ENCODE measurements at regions not wholly inside any gene's neighbourhood (a gene's known extent, or its start where the extent isn't known, plus 50 kb on each side); places are given as distances from the start of the nearest gene placed in this dataset.

- CTCF ChIA-PET: no interaction called here
- intact Hi-C loops (cut with DNase I, micrococcal nuclease): no loop called here
- Mint-ChIP-seq H3K27me3 (peaks cover 15% of the 10 kb centered on the region), H3K27ac (no peak overlapping the region), H3K4me3 (no peak overlapping the region), H3K4me1 (ENCODE audit: low read depth) (no peaks in the 10 kb centered on the region), H3K9me3 (peaks cover 3% of the 10 kb centered on the region), H3K36me3 (ENCODE audit: low read depth) (no peaks in the 10 kb centered on the region)
- no peak overlapping the region for H3K27ac ChIP-seq (ENCODE audit: low read depth in 1 of 2, low read length in 2 of 2)
- H3K4me3 ChIP-seq (ENCODE audit: low read length): no peak overlapping the region
- DNase-seq (no peak), ATAC-seq (ENCODE audit: poor library complexity) (no peak)
- H3K27me3 ChIP-seq (ENCODE audit: control insufficient read depth in 1 of 2, insufficient read depth in 2 of 2, low read length in 2 of 2): no peaks in the 10 kb centered on the region
- H3K9me3 ChIP-seq (ENCODE audit: control insufficient read depth in 1 of 2, insufficient read depth in 1 of 2, low read length in 2 of 2): peaks cover 0 to 5% of the 10 kb centered on the region in 2 experiments
- H3K4me1 ChIP-seq (ENCODE audit: insufficient read depth, low read length): no peaks in the 10 kb centered on the region
- no peak for TF ChIP-seq CTCF (IDR thresholded peaks at IDR 0.05)
- POLR2A ChIA-PET: no interaction called here
- no peaks in the 10 kb centered on the region for H3K36me3 ChIP-seq (ENCODE audit: insufficient read depth, low read length)
Measured at GRCh38 chr5:155914766-155915165, 412.2 kb upstream of the SGCD start.

DNA sequence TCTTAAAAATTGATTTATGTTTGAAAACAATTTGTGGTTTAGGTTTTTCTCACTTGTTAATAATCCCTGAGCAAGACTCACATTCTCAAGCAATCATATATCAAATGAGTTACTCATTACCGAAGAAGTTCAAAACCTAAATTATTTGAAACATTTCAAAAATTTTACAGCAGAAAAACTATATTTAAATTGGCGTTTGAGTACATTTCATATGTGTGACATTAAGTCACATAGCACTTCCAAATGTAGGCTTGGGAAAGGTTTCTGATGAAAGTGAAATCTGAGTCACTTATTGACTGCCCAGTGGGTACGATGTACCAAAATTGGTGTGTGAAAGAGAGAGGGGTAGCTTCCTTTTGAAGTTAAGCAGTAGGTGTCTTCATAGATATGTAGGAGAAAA, 411.4 kb upstream of the SGCD start:
- intact Hi-C loops (cut with DNase I, micrococcal nuclease): no loop called here
- Mint-ChIP-seq H3K27me3 (peaks cover 19% of the 10 kb centered on the region), H3K9me3 (peaks cover 3% of the 10 kb centered on the region), H3K4me3 (no peak overlapping the region), H3K36me3 (ENCODE audit: low read depth) (no peaks in the 10 kb centered on the region), H3K27ac (no peak overlapping the region), H3K4me1 (ENCODE audit: low read depth) (no peaks in the 10 kb centered on the region)
- H3K9me3 ChIP-seq (ENCODE audit: control insufficient read depth in 1 of 2, insufficient read depth in 1 of 2, low read length in 2 of 2): peaks cover 0 to 5% of the 10 kb centered on the region in 2 experiments
- ChIA-PET CTCF (no interaction called here), POLR2A (no interaction called here)
- H3K27ac ChIP-seq (ENCODE audit: low read depth in 1 of 2, low read length in 2 of 2): no peak overlapping the region
- no peaks in the 10 kb centered on the region for H3K4me1 ChIP-seq (ENCODE audit: insufficient read depth, low read length)
- H3K36me3 ChIP-seq (ENCODE audit: insufficient read depth, low read length): no peaks in the 10 kb centered on the region
- TF ChIP-seq CTCF (IDR thresholded peaks at IDR 0.05): no peak
- ATAC-seq (ENCODE audit: poor library complexity) (no peak), DNase-seq (no peak)
- H3K27me3 ChIP-seq (ENCODE audit: control insufficient read depth in 1 of 2, insufficient read depth in 2 of 2, low read length in 2 of 2): no peaks in the 10 kb centered on the region
- no peak overlapping the region for H3K4me3 ChIP-seq (ENCODE audit: low read length)

DNA sequence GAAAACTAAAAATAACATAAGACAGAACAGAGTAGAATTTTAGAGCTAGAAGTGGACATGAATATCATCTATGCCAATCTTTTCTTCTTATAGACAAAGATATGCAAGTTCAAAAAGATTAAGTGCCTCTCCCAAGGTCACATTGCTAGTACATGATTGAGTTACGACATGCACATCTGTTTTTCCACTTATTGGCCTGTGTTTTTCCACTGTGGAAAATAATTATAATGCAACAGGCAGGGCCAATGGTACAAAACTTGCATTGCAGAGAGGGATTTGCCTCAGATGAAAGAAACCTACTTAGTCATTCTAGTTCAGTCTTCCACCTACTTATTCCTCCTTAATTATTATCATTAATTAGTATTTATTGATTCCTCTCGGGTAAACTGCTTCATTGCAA, 407.8 kb upstream of the SGCD start:
- H3K27ac ChIP-seq (ENCODE audit: low read depth in 1 of 2, low read length in 2 of 2): no peak overlapping the region
- H3K36me3 ChIP-seq (ENCODE audit: insufficient read depth, low read length): no peaks in the 10 kb centered on the region
- H3K9me3 ChIP-seq (ENCODE audit: control insufficient read depth in 1 of 2, insufficient read depth in 1 of 2, low read length in 2 of 2): peaks cover 0 to 5% of the 10 kb centered on the region in 2 experiments
- Mint-ChIP-seq H3K27ac (no peak overlapping the region), H3K4me3 (no peak overlapping the region), H3K36me3 (ENCODE audit: low read depth) (no peaks in the 10 kb centered on the region), H3K4me1 (ENCODE audit: low read depth) (no peaks in the 10 kb centered on the region), H3K9me3 (no peaks in the 10 kb centered on the region), H3K27me3 (peaks cover 28% of the 10 kb centered on the region)
- TF ChIP-seq CTCF (IDR thresholded peaks at IDR 0.05): no peak
- no peak for DNase-seq
- CTCF ChIA-PET: no interaction called here
- intact Hi-C loops (cut with DNase I, micrococcal nuclease): no loop called here
- POLR2A ChIA-PET: interaction anchor here (0.6 kb wide), 1 partner anchor 621 kb away, joined by 3 read pairs; no protein-coding TSS in a partner anchor
- H3K4me3 ChIP-seq (ENCODE audit: low read length): no peak overlapping the region
- no peaks in the 10 kb centered on the region for H3K4me1 ChIP-seq (ENCODE audit: insufficient read depth, low read length)
- H3K27me3 ChIP-seq (ENCODE audit: control insufficient read depth in 1 of 2, insufficient read depth in 2 of 2, low read length in 2 of 2): no peaks in the 10 kb centered on the region
- no peak for ATAC-seq (ENCODE audit: poor library complexity)
